Fibroblast of lung (primary cell): ENCODE measurements at regions not wholly inside any gene's neighbourhood (a gene's known extent, or its start where the extent isn't known, plus 50 kb on each side); places are given as distances from the start of the nearest gene placed in this dataset.

Source experiments
- EZH2 ChIP-seq: IDR thresholded peaks from 2 replicates; pipeline ENCODE4 v1.5.1; 2012; ENCODE audit warnings: low read length, control low read depth, mild to moderate bottlenecking; ENCODE audit errors: missing control alignments
- TF ChIP-seq, protein P1 (sequence below), 2 donors: IDR thresholded peaks in 1 of 2; conservative IDR thresholded peaks in 1 of 2; 1 replicate in 1 of 2; 2 replicates in 1 of 2; pipeline ENCODE4 v1.5.1; 2011 to 2012; ENCODE audit warnings: low read length in 2 of 2, control low read depth in 1 of 2, inconsistent platforms in 1 of 2, low read depth in 1 of 2, mild to moderate bottlenecking in 1 of 2

- TF ChIP-seq, protein P1, sequence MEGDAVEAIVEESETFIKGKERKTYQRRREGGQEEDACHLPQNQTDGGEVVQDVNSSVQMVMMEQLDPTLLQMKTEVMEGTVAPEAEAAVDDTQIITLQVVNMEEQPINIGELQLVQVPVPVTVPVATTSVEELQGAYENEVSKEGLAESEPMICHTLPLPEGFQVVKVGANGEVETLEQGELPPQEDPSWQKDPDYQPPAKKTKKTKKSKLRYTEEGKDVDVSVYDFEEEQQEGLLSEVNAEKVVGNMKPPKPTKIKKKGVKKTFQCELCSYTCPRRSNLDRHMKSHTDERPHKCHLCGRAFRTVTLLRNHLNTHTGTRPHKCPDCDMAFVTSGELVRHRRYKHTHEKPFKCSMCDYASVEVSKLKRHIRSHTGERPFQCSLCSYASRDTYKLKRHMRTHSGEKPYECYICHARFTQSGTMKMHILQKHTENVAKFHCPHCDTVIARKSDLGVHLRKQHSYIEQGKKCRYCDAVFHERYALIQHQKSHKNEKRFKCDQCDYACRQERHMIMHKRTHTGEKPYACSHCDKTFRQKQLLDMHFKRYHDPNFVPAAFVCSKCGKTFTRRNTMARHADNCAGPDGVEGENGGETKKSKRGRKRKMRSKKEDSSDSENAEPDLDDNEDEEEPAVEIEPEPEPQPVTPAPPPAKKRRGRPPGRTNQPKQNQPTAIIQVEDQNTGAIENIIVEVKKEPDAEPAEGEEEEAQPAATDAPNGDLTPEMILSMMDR (conservative IDR thresholded peaks at IDR 0.05 in 1 of 2, IDR thresholded peaks at IDR 0.05 in 1 of 2; ENCODE audit: low read depth in 1 of 2, low read length in 2 of 2): no peak
- TF ChIP-seq EZH2: no peak
These were observed 57.5 kb upstream of the PAX7 start for GRCh38 chr1:18573170-18573569.
